HFFc6 (cell line): ENCODE measurements at regions not wholly inside any gene's neighbourhood (a gene's known extent, or its start where the extent isn't known, plus 50 kb on each side); places are given as distances from the start of the nearest gene placed in this dataset.
"Not testable (repeated sequence)": the region's sequence is repeated elsewhere in the genome, so short reads cannot be mapped to it uniquely, and the experiment has no call there.

Source experiments
- DNase-seq: peaks from one replicate; pipeline ENCODE4 v3.0.0-alpha.2; 2018
- H3K27ac Mint-ChIP-seq: 2 replicates; pipeline ENCODE4 v1.8.0; 2020; ENCODE audit warnings: mild to moderate bottlenecking, mixed read lengths
- H3K27me3 Mint-ChIP-seq: 2 replicates; pipeline ENCODE4 v1.8.0; 2021; ENCODE audit warnings: mild to moderate bottlenecking, moderate library complexity, mixed read lengths; ENCODE audit not compliant: insufficient read depth
- H3K36me3 Mint-ChIP-seq: 2 replicates; pipeline ENCODE4 v1.8.0; 2021; ENCODE audit warnings: low read depth, mixed read lengths
- H3K4me1 Mint-ChIP-seq: 2 replicates; pipeline ENCODE4 v1.8.0; 2020; ENCODE audit warnings: low read depth, mixed read lengths
- H3K4me3 Mint-ChIP-seq: 2 replicates; pipeline ENCODE4 v1.8.0; 2020; ENCODE audit warnings: mild to moderate bottlenecking, moderate library complexity, mixed read lengths
- H3K9me3 Mint-ChIP-seq: 2 replicates; pipeline ENCODE4 v1.8.0; 2020; ENCODE audit warnings: mild to moderate bottlenecking, mixed read lengths
- TF ChIP-seq, protein P1 (sequence below): fragments of 200-600 bp; sonication (generic); IDR thresholded peaks from 2 replicates; pipeline ENCODE4 v1.5.0; 2021; ENCODE audit warnings: antibody characterized with exemption, mild to moderate bottlenecking

DNA sequence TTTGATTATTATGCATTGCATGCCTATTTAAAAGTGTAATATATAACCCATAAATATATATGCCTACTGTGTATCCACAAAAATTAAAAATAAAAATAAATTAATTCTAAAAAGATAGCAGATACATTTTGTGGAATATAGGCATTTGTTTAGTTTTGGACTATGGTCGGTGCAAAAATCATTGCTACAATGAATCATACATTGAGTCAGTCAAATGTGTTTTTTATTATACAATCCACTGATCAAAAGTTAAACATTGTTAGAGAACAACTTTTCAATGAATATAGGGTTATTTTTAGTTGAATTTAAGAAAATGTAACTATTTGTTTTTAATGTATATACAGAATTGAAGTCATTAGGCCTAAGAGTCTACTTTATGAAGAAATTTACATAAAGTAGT is 885.9 kb downstream of the EFNA5 start:
- no peak for DNase-seq
- H3K36me3 Mint-ChIP-seq = peaks cover 4% of the 10 kb centered on the region

DNA sequence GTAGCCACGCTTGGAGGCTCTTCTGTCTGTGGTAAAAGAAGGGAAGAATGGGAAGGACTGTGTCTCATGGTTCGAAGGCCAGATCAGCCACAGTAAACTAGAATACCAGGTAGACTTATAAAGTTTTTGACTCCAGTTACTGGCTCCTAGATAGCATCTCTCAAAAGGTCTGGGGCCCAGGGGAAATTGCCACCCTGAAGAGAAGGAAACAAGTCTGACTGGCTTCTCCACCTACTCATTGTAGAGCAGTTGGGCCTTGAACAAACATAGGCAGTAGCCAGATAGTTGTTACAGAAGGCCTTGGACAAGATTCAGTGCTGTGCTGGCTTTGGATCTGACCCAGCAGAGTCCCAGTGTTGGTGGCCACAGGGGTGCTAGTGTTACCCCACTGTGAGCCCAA is 890.4 kb downstream of the EFNA5 start:
- Mint-ChIP-seq H3K4me3 (no peak overlapping the region), H3K27me3 (no peaks in the 10 kb centered on the region), H3K27ac (no peak overlapping the region), H3K36me3 (peaks cover 4% of the 10 kb centered on the region), H3K4me1 (no peaks in the 10 kb centered on the region), H3K9me3 (peaks cover 56% of the 10 kb centered on the region)
- no peak for DNase-seq
- TF ChIP-seq, protein P1, sequence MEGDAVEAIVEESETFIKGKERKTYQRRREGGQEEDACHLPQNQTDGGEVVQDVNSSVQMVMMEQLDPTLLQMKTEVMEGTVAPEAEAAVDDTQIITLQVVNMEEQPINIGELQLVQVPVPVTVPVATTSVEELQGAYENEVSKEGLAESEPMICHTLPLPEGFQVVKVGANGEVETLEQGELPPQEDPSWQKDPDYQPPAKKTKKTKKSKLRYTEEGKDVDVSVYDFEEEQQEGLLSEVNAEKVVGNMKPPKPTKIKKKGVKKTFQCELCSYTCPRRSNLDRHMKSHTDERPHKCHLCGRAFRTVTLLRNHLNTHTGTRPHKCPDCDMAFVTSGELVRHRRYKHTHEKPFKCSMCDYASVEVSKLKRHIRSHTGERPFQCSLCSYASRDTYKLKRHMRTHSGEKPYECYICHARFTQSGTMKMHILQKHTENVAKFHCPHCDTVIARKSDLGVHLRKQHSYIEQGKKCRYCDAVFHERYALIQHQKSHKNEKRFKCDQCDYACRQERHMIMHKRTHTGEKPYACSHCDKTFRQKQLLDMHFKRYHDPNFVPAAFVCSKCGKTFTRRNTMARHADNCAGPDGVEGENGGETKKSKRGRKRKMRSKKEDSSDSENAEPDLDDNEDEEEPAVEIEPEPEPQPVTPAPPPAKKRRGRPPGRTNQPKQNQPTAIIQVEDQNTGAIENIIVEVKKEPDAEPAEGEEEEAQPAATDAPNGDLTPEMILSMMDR = no peak

More for the DNA sequence above, 885.9 kb downstream of the EFNA5 start:
- Mint-ChIP-seq H3K9me3 (peaks cover 51% of the 10 kb centered on the region), H3K27ac (no peak overlapping the region), H3K4me3 (no peak overlapping the region), H3K4me1 (no peaks in the 10 kb centered on the region), H3K27me3 (no peaks in the 10 kb centered on the region)
- TF ChIP-seq, protein P1 = no peak

DNA sequence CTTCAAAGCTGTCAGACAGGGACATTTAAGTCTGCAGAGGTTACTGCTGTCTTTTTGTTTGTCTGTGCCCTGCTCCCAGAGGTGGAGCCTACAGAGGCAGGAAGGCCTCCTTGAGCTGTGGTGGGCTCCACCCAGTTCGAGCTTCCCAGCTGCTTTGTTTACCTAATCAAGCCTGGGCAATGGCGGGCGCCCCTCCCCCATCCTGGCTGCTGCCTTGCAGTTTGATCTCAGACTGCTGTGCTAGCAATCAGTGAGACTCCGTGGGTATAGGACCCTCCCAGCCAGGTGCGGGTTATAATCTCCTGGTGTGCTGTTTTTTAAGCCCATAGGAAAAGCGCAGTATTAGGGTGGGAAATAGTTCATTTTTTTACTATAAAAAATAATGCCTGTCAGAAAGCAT is 894.2 kb downstream of the EFNA5 start:
- H3K4me1 Mint-ChIP-seq, H3K27ac Mint-ChIP-seq, H3K27me3 Mint-ChIP-seq, DNase-seq, H3K4me3 Mint-ChIP-seq, H3K36me3 Mint-ChIP-seq: not testable (repeated sequence)
- H3K9me3 Mint-ChIP-seq = peaks cover 34% of the 10 kb centered on the region

DNA sequence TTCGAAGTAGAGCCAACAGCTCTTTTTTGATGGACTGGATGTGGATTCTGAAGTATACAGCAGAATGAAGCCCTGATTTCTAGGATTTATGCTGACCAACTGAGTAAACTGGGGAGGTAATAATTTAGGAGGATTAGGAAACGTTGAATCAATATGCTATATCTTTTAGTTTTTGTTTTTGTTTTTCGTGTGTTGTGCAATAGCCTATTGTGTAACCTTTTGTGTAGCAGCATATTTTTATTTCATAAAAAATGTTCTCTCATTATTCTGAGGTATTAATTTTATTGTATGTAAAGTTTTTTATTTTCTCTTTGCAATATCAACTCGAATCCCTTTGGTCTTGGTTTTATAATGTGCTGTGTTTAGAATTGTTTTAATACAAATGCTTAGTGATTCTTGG is 902.3 kb downstream of the EFNA5 start:
- DNase-seq = no peak
- TF ChIP-seq, protein P1 = no peak
- H3K36me3 Mint-ChIP-seq = no peaks in the 10 kb centered on the region
- H3K27ac Mint-ChIP-seq = no peak overlapping the region
- H3K27me3 Mint-ChIP-seq = no peaks in the 10 kb centered on the region
- no peak overlapping the region for H3K4me3 Mint-ChIP-seq
- H3K9me3 Mint-ChIP-seq = peaks cover 37% of the 10 kb centered on the region
- H3K4me1 Mint-ChIP-seq = no peaks in the 10 kb centered on the region

DNA sequence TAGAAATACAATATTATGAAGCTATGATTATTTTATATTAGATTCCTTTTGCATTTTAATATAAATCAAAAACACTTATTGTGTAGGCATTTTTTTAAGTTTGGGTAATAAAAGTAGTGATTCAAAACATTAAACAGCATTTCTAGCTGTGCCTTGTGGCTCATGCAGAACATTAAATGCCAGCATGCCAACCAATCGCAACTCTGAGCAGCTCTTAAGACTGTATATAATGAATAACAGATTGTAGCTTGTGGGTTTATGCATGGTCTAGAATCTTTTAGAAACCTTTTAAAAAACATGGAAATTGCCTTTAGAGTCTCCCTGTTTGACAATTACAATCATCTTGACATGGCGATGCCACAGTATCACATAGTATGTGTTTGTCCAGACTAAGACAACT is 903.8 kb downstream of the EFNA5 start:
- no peak overlapping the region for H3K4me3 Mint-ChIP-seq
- H3K9me3 Mint-ChIP-seq = peaks cover 44% of the 10 kb centered on the region
- no peaks in the 10 kb centered on the region for H3K27me3 Mint-ChIP-seq
- TF ChIP-seq, protein P1 = no peak
- H3K27ac Mint-ChIP-seq = no peak overlapping the region
- no peaks in the 10 kb centered on the region for H3K36me3 Mint-ChIP-seq
- H3K4me1 Mint-ChIP-seq = no peaks in the 10 kb centered on the region
- DNase-seq = no peak

DNA sequence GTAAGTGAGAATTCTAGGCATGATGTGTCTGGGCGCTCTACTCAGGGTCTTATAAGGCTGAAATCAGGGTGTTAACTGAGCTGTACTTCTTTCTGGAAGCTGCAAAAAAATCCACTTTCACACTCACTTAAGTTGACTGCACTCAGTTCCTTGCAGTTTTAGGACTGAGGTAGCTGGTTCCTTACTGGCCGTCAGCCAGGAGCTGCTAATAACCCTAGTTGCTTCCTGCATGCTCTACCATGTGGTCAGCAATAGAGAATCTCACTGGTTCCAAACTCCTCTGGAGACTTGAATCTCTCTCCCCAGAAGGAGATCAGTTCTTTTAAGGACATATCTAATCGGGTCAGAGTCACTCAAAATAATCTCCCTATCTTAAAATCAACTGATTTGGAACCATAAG is 911.2 kb downstream of the EFNA5 start:
- Mint-ChIP-seq H3K27ac (no peak overlapping the region), H3K4me3 (no peak overlapping the region), H3K27me3 (no peaks in the 10 kb centered on the region), H3K9me3 (peaks cover 27% of the 10 kb centered on the region), H3K36me3 (no peaks in the 10 kb centered on the region; the same call in 1 of the 2 replicates), H3K4me1 (no peaks in the 10 kb centered on the region)
- no peak for DNase-seq
- TF ChIP-seq, protein P1 = no peak
